MCF 10A (cell line): ENCODE measurements at regions not wholly inside any gene's neighbourhood (a gene's known extent, or its start where the extent isn't known, plus 50 kb on each side); places are given as distances from the start of the nearest gene placed in this dataset.
A peak's percentile ranks its signal among the peaks of the same experiment; 100 is the strongest.

Experiments
- BruUV-seq: library from RNA; stranded (reverse); fragments of 400-500 nt; replicated peaks from 2 replicates; lab custom pipeline; 2021; lab: Mats Ljungman, UMichigan
- CTCF ChIA-PET: fragments of 300-600 bp; sonication (Branson Sonifier 250); formaldehyde crosslinking; extraction: SDS; loops from one replicate; lab custom pipeline; 2021; ENCODE audit warnings: antibody characterized with exemption, inconsistent platforms; lab: Yijun Ruan, JAX
- POLR2A ChIA-PET: fragments of 300-600, 350-650 bp; sonication (Branson Sonifier 250); formaldehyde crosslinking; extraction: SDS; loops from one replicate; lab custom pipeline; 2020; ENCODE audit warnings: antibody characterized with exemption, inconsistent platforms; lab: Yijun Ruan, JAX
- DNase-seq: peaks from one replicate; pipeline ENCODE4 v3.0.0-alpha.2; 2018; ENCODE audit not compliant: unreplicated experiment
- H3K27ac Mint-ChIP-seq: one replicate; pipeline ENCODE4 v1.8.0; 2022; ENCODE audit warnings: mild to moderate bottlenecking, low read depth, mixed read lengths; ENCODE audit not compliant: unreplicated experiment
- H3K27me3 Mint-ChIP-seq: one replicate; pipeline ENCODE4 v1.8.0; 2022; ENCODE audit warnings: mixed read lengths; ENCODE audit not compliant: insufficient read depth, unreplicated experiment
- H3K36me3 Mint-ChIP-seq: one replicate; pipeline ENCODE4 v1.8.0; 2022; ENCODE audit warnings: mild to moderate bottlenecking, moderate library complexity, mixed read lengths; ENCODE audit not compliant: insufficient read depth, unreplicated experiment
- H3K4me1 Mint-ChIP-seq: one replicate; pipeline ENCODE4 v1.8.0; 2022; ENCODE audit warnings: mixed read lengths; ENCODE audit not compliant: insufficient read depth, unreplicated experiment
- H3K4me3 Mint-ChIP-seq: one replicate; pipeline ENCODE4 v1.8.0; 2022; ENCODE audit warnings: mild to moderate bottlenecking, moderate library complexity, mixed read lengths; ENCODE audit not compliant: unreplicated experiment
- H3K9me3 Mint-ChIP-seq: one replicate; pipeline ENCODE4 v1.8.0; 2022; ENCODE audit warnings: mixed read lengths; ENCODE audit not compliant: unreplicated experiment
- intact Hi-C: fragments of 100-400 bp; cut with micrococcal nuclease; formaldehyde crosslinking; loops from 2 replicates; pipeline ENCODE4 v1.14.1; 2022
- TF ChIP-seq, protein P1 (sequence below): fragments of 200-600 bp; IDR thresholded peaks from one replicate; pipeline ENCODE4 v1.8.0; 2022; ENCODE audit warnings: antibody characterized with exemption, mild to moderate bottlenecking; ENCODE audit not compliant: unreplicated experiment

DNA sequence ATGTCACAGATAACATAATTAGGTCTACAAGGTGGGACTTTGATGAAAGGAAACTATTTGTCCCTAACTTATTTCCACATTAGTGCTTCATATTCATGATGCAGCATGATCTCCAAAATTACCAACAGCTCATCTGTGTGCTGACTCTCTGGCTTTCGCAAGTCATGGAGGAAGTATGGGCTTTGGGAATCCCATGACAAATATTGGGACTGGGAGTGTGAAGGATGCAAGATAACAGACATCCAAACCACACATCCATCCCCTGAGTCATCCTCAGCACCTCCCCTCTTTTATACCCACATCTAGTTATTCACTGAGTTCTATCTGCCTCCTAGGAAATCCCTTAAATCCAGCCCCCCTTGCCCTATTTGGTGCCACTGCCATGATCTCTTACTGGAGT lies 102.8 kb upstream of the COL24A1 start:
- Mint-ChIP-seq H3K27me3 (no peaks in the 10 kb centered on the region), H3K36me3 (no peaks in the 10 kb centered on the region), H3K9me3 (no peaks in the 10 kb centered on the region), H3K27ac (no peak overlapping the region), H3K4me1 (no peaks in the 10 kb centered on the region), H3K4me3 (no peak overlapping the region)
- ChIA-PET POLR2A (no interaction called here), CTCF (no interaction called here)
- peak; percentile 7 for DNase-seq
- BruUV-seq = no TSS peak
- TF ChIP-seq, protein P1, sequence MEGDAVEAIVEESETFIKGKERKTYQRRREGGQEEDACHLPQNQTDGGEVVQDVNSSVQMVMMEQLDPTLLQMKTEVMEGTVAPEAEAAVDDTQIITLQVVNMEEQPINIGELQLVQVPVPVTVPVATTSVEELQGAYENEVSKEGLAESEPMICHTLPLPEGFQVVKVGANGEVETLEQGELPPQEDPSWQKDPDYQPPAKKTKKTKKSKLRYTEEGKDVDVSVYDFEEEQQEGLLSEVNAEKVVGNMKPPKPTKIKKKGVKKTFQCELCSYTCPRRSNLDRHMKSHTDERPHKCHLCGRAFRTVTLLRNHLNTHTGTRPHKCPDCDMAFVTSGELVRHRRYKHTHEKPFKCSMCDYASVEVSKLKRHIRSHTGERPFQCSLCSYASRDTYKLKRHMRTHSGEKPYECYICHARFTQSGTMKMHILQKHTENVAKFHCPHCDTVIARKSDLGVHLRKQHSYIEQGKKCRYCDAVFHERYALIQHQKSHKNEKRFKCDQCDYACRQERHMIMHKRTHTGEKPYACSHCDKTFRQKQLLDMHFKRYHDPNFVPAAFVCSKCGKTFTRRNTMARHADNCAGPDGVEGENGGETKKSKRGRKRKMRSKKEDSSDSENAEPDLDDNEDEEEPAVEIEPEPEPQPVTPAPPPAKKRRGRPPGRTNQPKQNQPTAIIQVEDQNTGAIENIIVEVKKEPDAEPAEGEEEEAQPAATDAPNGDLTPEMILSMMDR = no peak
- intact Hi-C loops = no loop called here

DNA sequence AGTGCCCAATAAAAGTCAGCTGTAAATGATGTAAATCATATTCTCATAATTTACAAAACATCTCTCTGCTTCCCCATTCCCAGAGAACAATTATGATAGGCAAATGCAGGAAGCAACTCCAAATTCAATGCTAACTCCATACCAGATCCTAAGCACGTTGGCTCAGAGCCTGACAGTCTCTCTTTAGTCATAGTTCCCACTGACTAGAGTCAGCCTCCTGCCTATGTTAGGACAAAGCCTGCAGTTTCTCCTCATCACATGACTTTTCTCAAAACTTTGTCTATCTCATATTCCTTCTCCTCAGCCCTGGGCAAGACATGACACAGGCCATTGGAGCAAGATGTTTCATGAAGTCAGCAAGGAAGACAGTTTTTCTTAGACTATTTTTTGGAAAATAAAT lies 101.5 kb upstream of the COL24A1 start:
- POLR2A ChIA-PET = no interaction called here
- Mint-ChIP-seq H3K4me1 (no peaks in the 10 kb centered on the region), H3K36me3 (no peaks in the 10 kb centered on the region), H3K27ac (no peak overlapping the region), H3K9me3 (no peaks in the 10 kb centered on the region), H3K4me3 (no peak overlapping the region), H3K27me3 (no peaks in the 10 kb centered on the region)
- peak; percentile 4 for DNase-seq
- CTCF ChIA-PET = no interaction called here
- TF ChIP-seq, protein P1 = no peak
- BruUV-seq = no TSS peak
- intact Hi-C loops = no loop called here

DNA sequence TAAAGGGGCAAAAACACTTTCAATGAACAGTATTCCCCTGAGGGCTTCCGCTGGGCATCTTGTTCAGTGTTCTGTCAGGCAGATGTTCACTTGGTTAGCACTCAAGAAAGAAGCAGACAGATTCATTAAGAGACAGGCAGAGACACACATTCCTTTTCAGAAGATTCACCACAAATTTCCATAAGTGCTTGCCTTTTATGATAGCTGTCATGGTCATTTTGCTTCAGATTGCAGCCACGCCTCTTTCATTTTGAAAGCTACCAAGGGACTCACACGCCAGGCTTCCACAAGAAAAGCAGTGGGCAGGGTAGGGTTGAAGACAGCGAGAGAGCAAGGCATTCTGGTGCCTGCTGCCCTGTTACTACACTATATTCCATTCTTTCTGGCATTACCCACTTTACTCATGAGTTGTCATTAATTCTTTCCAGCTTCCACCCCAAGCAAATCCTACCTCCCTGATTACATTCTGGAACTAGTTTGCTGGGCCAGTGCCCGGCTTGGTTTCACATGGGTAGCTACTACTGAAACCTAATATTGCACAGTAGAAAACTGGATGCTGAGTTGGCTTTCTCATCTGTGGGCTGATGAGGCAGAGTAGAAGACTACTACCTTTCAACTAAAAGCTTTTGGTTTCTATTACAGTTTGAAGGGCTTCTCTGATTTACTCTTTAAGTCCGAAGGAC lies 91.2 kb upstream of the COL24A1 start:
- Mint-ChIP-seq H3K4me1 (no peaks in the 10 kb centered on the region), H3K27ac (no peak overlapping the region), H3K4me3 (no peak overlapping the region), H3K27me3 (peaks cover 11% of the 10 kb centered on the region), H3K36me3 (no peaks in the 10 kb centered on the region), H3K9me3 (no peaks in the 10 kb centered on the region)
- CTCF ChIA-PET = no interaction called here
- TF ChIP-seq, protein P1 = no peak
- BruUV-seq = no TSS peak
- no peak for DNase-seq
- intact Hi-C loops = loop anchor here (2.0 kb wide), 1 partner anchor 41 kb away; no protein-coding TSS in a partner anchor
- POLR2A ChIA-PET = no interaction called here

DNA sequence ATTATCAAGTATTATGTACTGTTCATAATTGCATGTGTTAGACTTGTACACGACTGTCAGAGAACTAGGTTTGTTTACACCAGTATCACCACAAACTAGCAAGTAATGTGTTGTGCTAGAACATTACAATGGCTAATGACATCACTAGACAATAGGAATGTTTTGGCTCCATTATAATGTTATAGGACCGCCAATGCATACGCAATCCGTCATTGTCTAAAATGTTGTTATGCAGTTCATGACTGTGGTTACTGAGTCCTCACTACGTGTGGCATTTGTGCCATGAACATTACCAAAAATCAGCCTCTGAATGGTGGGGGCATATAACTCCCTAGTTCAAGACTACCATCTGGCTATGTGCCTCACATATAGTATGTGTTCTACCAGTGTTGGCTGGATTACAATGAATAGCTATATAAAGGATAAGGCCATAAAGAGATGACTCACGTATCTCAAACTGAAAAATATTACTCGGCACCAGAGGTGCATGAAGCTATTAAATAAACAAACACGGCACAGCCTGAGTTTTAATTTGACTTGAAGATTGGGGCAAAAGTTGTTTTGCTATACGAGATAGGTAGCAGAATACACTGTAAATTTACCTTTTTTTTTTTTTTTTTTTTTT lies 89.1 kb upstream of the COL24A1 start:
- TF ChIP-seq, protein P1 = no peak
- Mint-ChIP-seq H3K36me3 (no peaks in the 10 kb centered on the region), H3K27ac (no peak overlapping the region), H3K4me1 (no peaks in the 10 kb centered on the region), H3K27me3 (peaks cover 11% of the 10 kb centered on the region), H3K9me3 (no peaks in the 10 kb centered on the region), H3K4me3 (no peak overlapping the region)
- no TSS peak for BruUV-seq
- CTCF ChIA-PET = no interaction called here
- DNase-seq = peak; percentile 38
- POLR2A ChIA-PET = interaction anchor here (0.6 to 0.7 kb wide), 2 partner anchors 23 to 448 kb away, joined by 3 read pairs; no protein-coding TSS in a partner anchor
- intact Hi-C loops = no loop called here
